ENCODE measurements at regions not wholly inside any gene's neighbourhood (a gene's known extent, or its start where the extent isn't known, plus 50 kb on each side); places are given as distances from the start of the nearest gene placed in this dataset.

DNA sequence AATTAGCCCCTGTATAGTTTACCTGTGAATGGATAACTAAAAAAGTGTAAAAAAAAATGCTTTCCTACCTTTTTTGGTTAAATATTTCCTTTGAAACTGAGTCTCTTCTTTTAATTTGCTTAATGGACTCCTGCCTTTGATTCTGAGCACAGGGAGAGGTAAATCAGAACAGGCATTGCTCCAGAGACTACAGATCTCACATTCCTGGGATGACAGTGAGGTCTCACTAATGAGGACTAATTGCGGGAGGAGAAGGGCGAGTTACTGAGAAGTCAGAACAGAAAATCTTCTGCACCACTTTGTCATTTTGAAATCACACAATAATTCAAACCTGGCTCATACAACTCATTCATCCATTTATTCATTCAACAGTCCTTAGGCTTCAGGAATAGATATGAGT, 437.0 kb upstream of the ASIC2 start:
- H3K36me3 ChIP-seq (replicated peaks; ENCODE audit: insufficient read depth, low read length) = no peaks in the 10 kb centered on the region
- no peak overlapping the region for H3K9ac ChIP-seq (ENCODE audit: low read length)
- no peak for TF ChIP-seq EZH2 (optimal IDR thresholded peaks at IDR 0.05; ENCODE audit: low read depth, low read length)
- TF ChIP-seq, protein P1, sequence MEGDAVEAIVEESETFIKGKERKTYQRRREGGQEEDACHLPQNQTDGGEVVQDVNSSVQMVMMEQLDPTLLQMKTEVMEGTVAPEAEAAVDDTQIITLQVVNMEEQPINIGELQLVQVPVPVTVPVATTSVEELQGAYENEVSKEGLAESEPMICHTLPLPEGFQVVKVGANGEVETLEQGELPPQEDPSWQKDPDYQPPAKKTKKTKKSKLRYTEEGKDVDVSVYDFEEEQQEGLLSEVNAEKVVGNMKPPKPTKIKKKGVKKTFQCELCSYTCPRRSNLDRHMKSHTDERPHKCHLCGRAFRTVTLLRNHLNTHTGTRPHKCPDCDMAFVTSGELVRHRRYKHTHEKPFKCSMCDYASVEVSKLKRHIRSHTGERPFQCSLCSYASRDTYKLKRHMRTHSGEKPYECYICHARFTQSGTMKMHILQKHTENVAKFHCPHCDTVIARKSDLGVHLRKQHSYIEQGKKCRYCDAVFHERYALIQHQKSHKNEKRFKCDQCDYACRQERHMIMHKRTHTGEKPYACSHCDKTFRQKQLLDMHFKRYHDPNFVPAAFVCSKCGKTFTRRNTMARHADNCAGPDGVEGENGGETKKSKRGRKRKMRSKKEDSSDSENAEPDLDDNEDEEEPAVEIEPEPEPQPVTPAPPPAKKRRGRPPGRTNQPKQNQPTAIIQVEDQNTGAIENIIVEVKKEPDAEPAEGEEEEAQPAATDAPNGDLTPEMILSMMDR (IDR thresholded peaks at IDR 0.05; ENCODE audit: low read length) = no peak
- no peak for TF ChIP-seq EZH2phosphoT487 (IDR thresholded peaks at IDR 0.05; ENCODE audit: low read length)
- H3K27ac ChIP-seq (ENCODE audit: low read length) = no peak overlapping the region
- no peak overlapping the region for H3K4me2 ChIP-seq (ENCODE audit: low read depth, low read length)
- H3K9me3 ChIP-seq (replicated peaks; ENCODE audit: insufficient read depth, low read length) = no peaks in the 10 kb centered on the region
- no peak overlapping the region for H3K4me3 ChIP-seq (ENCODE audit: low read length)
- DNase-seq = no peak
- H3K79me2 ChIP-seq (ENCODE audit: low read length) = no peaks in the 10 kb centered on the region
- H3K27me3 ChIP-seq (replicated peaks; ENCODE audit: insufficient read depth, low read length) = no peaks in the 10 kb centered on the region
- no peaks in the 10 kb centered on the region for H3K9me2 ChIP-seq (replicated peaks; ENCODE audit: insufficient read depth, low read length)
- no peaks in the 10 kb centered on the region for H4K20me1 ChIP-seq (ENCODE audit: insufficient read depth, low read length)
- no peaks in the 10 kb centered on the region for H3K4me1 ChIP-seq (ENCODE audit: low read length)
- H3F3A ChIP-seq (ENCODE audit: insufficient read depth, low read length) = no peaks in the 10 kb centered on the region
- H2AFZ ChIP-seq (ENCODE audit: low read length) = no peak overlapping the region

DNA sequence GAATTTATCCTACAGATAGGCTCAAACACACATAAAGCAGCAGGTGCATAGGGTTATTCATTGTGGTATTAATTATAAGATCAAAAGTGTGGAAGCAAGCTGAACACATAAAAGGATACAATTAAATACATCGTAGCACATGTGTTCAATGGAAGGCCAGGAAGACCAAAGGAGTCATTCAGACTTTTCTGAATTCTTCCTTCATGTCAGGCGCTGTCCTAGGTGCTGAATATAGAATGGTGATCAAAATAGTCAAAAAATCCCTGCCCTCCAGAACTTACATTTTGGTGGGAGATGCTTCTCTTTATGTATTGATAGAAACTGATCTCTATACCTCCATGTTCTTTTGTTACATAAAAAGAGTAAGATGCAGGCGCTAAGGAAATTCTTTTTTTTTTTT, 439.0 kb upstream of the ASIC2 start:
- H3F3A ChIP-seq (ENCODE audit: insufficient read depth, low read length) = no peaks in the 10 kb centered on the region
- peak; percentile 29 for DNase-seq
- H2AFZ ChIP-seq (ENCODE audit: low read length) = no peak overlapping the region
- H3K9ac ChIP-seq (ENCODE audit: low read length) = no peak overlapping the region
- no peaks in the 10 kb centered on the region for H4K20me1 ChIP-seq (ENCODE audit: insufficient read depth, low read length)
- no peak overlapping the region for H3K27ac ChIP-seq (ENCODE audit: low read length)
- TF ChIP-seq, protein P1 (IDR thresholded peaks at IDR 0.05; ENCODE audit: low read length) = no peak
- TF ChIP-seq EZH2phosphoT487 (IDR thresholded peaks at IDR 0.05; ENCODE audit: low read length) (no peak), EZH2 (optimal IDR thresholded peaks at IDR 0.05; ENCODE audit: low read depth, low read length) (no peak)
- no peaks in the 10 kb centered on the region for H3K9me3 ChIP-seq (replicated peaks; ENCODE audit: insufficient read depth, low read length)
- H3K27me3 ChIP-seq (replicated peaks; ENCODE audit: insufficient read depth, low read length) = no peaks in the 10 kb centered on the region
- no peak overlapping the region for H3K4me3 ChIP-seq (ENCODE audit: low read length)
- no peaks in the 10 kb centered on the region for H3K9me2 ChIP-seq (replicated peaks; ENCODE audit: insufficient read depth, low read length)
- no peaks in the 10 kb centered on the region for H3K79me2 ChIP-seq (ENCODE audit: low read length)
- H3K4me1 ChIP-seq (ENCODE audit: low read length) = no peaks in the 10 kb centered on the region
- H3K36me3 ChIP-seq (replicated peaks; ENCODE audit: insufficient read depth, low read length) = no peaks in the 10 kb centered on the region
- no peak overlapping the region for H3K4me2 ChIP-seq (ENCODE audit: low read depth, low read length)

DNA sequence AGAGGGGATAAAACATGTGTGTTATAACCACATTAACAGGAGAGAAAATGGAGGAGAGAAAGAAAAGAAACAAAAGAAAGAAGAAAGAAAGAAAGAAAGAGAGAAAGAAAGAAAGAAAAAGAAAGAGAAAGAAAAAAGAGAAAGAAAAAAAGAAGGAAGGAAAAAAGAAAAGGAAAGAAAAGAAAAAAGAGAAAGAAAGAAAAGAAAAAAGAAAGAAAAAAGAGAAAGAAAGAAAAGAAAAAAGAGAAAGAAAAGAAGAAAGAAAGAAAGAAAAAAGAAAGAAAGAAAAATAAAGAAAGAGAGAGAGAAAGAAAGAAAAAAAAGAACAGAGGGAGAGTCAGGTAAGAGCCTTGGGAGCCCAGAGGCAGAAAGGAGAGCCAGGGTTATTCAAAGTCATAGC, 446.6 kb upstream of the ASIC2 start:
- no peaks in the 10 kb centered on the region for H3K36me3 ChIP-seq (replicated peaks; ENCODE audit: insufficient read depth, low read length)
- no peaks in the 10 kb centered on the region for H3K79me2 ChIP-seq (ENCODE audit: low read length)
- H3K27me3 ChIP-seq (replicated peaks; ENCODE audit: insufficient read depth, low read length) = no peaks in the 10 kb centered on the region
- H3K9me3 ChIP-seq (replicated peaks; ENCODE audit: insufficient read depth, low read length) = no peaks in the 10 kb centered on the region
- H3K27ac ChIP-seq (ENCODE audit: low read length) = no peak overlapping the region
- no peak for TF ChIP-seq EZH2phosphoT487 (IDR thresholded peaks at IDR 0.05; ENCODE audit: low read length)
- no peaks in the 10 kb centered on the region for H4K20me1 ChIP-seq (ENCODE audit: insufficient read depth, low read length)
- no peak overlapping the region for H3K4me2 ChIP-seq (ENCODE audit: low read depth, low read length)
- no peaks in the 10 kb centered on the region for H3K9me2 ChIP-seq (replicated peaks; ENCODE audit: insufficient read depth, low read length)
- H2AFZ ChIP-seq (ENCODE audit: low read length) = no peak overlapping the region
- no peaks in the 10 kb centered on the region for H3F3A ChIP-seq (ENCODE audit: insufficient read depth, low read length)
- no peak overlapping the region for H3K4me3 ChIP-seq (ENCODE audit: low read length)
- no peaks in the 10 kb centered on the region for H3K4me1 ChIP-seq (ENCODE audit: low read length)
- DNase-seq = no peak
- no peak overlapping the region for H3K9ac ChIP-seq (ENCODE audit: low read length)

DNA sequence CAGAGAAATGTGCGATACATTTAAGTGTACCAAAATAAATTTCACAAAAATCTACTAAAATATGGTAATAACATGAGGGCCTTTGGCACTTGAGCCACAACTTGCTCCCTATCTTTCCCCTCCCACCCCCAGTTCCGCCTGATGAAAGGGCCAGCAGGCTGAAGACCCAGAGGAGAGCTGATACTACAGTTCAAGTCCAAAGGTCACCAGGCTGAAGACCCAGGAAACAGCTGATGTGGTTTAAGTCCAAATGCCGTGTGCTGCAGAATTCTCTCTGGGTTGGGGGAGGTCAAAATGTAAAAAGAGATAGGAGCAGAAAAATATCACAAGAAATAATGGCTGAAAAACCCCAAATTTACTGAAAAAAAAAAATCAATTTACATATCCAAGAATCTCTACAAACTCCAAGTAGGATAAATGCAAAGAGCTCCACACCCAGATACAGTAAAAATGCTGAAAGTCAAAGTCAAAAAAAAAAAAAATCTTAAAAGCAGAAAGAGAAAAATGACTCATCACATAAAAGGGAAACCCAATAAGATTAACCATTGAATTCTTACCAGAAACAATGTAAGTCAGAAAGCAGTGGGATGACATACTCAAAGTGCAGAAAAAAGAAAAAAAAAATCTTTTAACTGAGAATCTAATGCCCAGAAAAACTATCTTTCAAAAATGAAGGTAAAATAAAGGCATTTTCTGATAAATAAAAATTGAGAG, 452.1 kb upstream of the ASIC2 start:
- no peaks in the 10 kb centered on the region for H4K20me1 ChIP-seq (ENCODE audit: insufficient read depth, low read length)

More for the DNA sequence above, 452.1 kb upstream of the ASIC2 start:
- H3K27me3 ChIP-seq (replicated peaks; ENCODE audit: insufficient read depth, low read length) = no peaks in the 10 kb centered on the region
- no peak overlapping the region for H3K27ac ChIP-seq (ENCODE audit: low read length)
- no peaks in the 10 kb centered on the region for H3K79me2 ChIP-seq (ENCODE audit: low read length)
- H3F3A ChIP-seq (ENCODE audit: insufficient read depth, low read length) = no peaks in the 10 kb centered on the region
- no peaks in the 10 kb centered on the region for H3K4me1 ChIP-seq (ENCODE audit: low read length)
- no peak overlapping the region for H2AFZ ChIP-seq (ENCODE audit: low read length)
- no peaks in the 10 kb centered on the region for H3K36me3 ChIP-seq (replicated peaks; ENCODE audit: insufficient read depth, low read length)
- H3K9me2 ChIP-seq (replicated peaks; ENCODE audit: insufficient read depth, low read length) = no peaks in the 10 kb centered on the region
- TF ChIP-seq, protein P1 (IDR thresholded peaks at IDR 0.05; ENCODE audit: low read length) = no peak
- TF ChIP-seq EZH2phosphoT487 (IDR thresholded peaks at IDR 0.05; ENCODE audit: low read length) = no peak
- TF ChIP-seq EZH2 (optimal IDR thresholded peaks at IDR 0.05; ENCODE audit: low read depth, low read length) = no peak
- no peak overlapping the region for H3K4me2 ChIP-seq (ENCODE audit: low read depth, low read length)
- H3K9me3 ChIP-seq (replicated peaks; ENCODE audit: insufficient read depth, low read length) = no peaks in the 10 kb centered on the region
- no peak overlapping the region for H3K4me3 ChIP-seq (ENCODE audit: low read length)
- H3K9ac ChIP-seq (ENCODE audit: low read length) = no peak overlapping the region
- no peak for DNase-seq

All from MM.1S (cell line).